T-cell (primary cell): ENCODE measurements at regions not wholly inside any gene's neighbourhood (a gene's known extent, or its start where the extent isn't known, plus 50 kb on each side); places are given as distances from the start of the nearest gene placed in this dataset.
"Not testable (repeated sequence)": the region's sequence is repeated elsewhere in the genome, so short reads cannot be mapped to it uniquely, and the experiment has no call there.

Source experiments
- ATAC-seq, 4 experiments: fragments of 200-7000 bp in 3 of 4; fragments of 150-1000 bp in 1 of 4; cut with Tn5 transposase; replicated peaks in 1 of 4; 1 replicate in 3 of 4; 2 replicates in 1 of 4; pipeline ENCODE4 v1.10.0; 2021; ENCODE audit warnings: moderate library complexity in 3 of 4, mild to moderate bottlenecking in 2 of 4, moderate number of reproducible peaks in 1 of 4
- CTCF ChIA-PET, 2 donors: fragments of 300-600 bp; sonication (Branson Sonifier 250); formaldehyde crosslinking; loops; one replicate each; lab custom pipeline; 2022; ENCODE audit warnings: antibody characterized with exemption in 2 of 2; lab: Charles Lee
- POLR2A ChIA-PET, 2 donors: fragments of 300-600 bp; sonication (Branson Sonifier 250); formaldehyde crosslinking; loops; one replicate each; lab custom pipeline; 2022; ENCODE audit warnings: antibody characterized with exemption in 2 of 2; lab: Charles Lee
- DNase-seq, 35 experiments: peaks; one replicate each; pipeline versions ENCODE4 v3.0.0 to v3.0.0-alpha.2; 2013 to 2023
- H3K27ac ChIP-seq: one replicate; pipeline ENCODE4 v1.5.1; 2013; ENCODE audit warnings: low read length
- H3K27me3 ChIP-seq, 2 experiments: replicated peaks in 1 of 2; 1 replicate in 1 of 2; 2 replicates in 1 of 2; pipeline versions ENCODE4 v1.6.1 to v1.7.0; 2013; ENCODE audit warnings: low read length in 1 of 2, mixed read lengths in 1 of 2; ENCODE audit not compliant: control insufficient read depth in 2 of 2, insufficient read depth in 2 of 2; ENCODE audit errors: extremely low read depth in 1 of 2
- H3K36me3 ChIP-seq, 2 donors: 1 replicate in 1 of 2; 2 replicates in 1 of 2; pipeline versions ENCODE4 v1.6.1 to v1.7.0; 2013; ENCODE audit warnings: low read length in 1 of 2; ENCODE audit not compliant: control insufficient read depth in 2 of 2, insufficient read depth in 1 of 2; ENCODE audit errors: extremely low read depth in 1 of 2
- H3K4me1 ChIP-seq, 2 experiments: 1 replicate in 1 of 2; 2 replicates in 1 of 2; pipeline versions ENCODE4 v1.6.1 to v1.7.0; 2013; ENCODE audit warnings: low read length in 2 of 2, mixed read lengths in 1 of 2; ENCODE audit not compliant: insufficient read depth in 2 of 2, control insufficient read depth in 1 of 2; ENCODE audit errors: extremely low read depth in 1 of 2
- H3K4me3 ChIP-seq, 2 donors: 1 replicate in 1 of 2; 2 replicates in 1 of 2; pipeline versions ENCODE4 v1.5.1 to v1.7.0; 2013; ENCODE audit warnings: mild to moderate bottlenecking in 2 of 2, low read length in 1 of 2, moderate library complexity in 1 of 2; ENCODE audit not compliant: control insufficient read depth in 1 of 2; ENCODE audit errors: extremely low read depth in 1 of 2
- H3K9me3 ChIP-seq: 2 replicates; pipeline ENCODE4 v1.7.0; 2013
- H3K27ac Mint-ChIP-seq, 2 donors: one replicate each; pipeline ENCODE4 v1.8.0; 2020 to 2021; ENCODE audit warnings: mild to moderate bottlenecking in 2 of 2, mixed read lengths in 2 of 2
- H3K27me3 Mint-ChIP-seq, 2 donors: one replicate each; pipeline ENCODE4 v1.8.0; 2021 to 2022; ENCODE audit warnings: mixed read lengths in 2 of 2
- H3K36me3 Mint-ChIP-seq: one replicate; pipeline ENCODE4 v1.8.0; 2021; ENCODE audit warnings: mixed read lengths
- H3K4me1 Mint-ChIP-seq, 3 donors: one replicate each; pipeline ENCODE4 v1.8.0; 2020 to 2022; ENCODE audit warnings: mixed read lengths in 3 of 3, mild to moderate bottlenecking in 1 of 3
- H3K4me3 Mint-ChIP-seq, 3 donors: one replicate each; pipeline ENCODE4 v1.8.0; 2020 to 2022; ENCODE audit warnings: mild to moderate bottlenecking in 3 of 3, mixed read lengths in 3 of 3, moderate library complexity in 3 of 3
- H3K9me3 Mint-ChIP-seq, 3 donors: one replicate each; pipeline ENCODE4 v1.8.0; 2020 to 2022; ENCODE audit warnings: mixed read lengths in 3 of 3
- WGBS: methylation state at CpG from one replicate; pipeline ENCODE4 v1.1.5; 2013; ENCODE audit warnings: missing lambda C conversion rate; ENCODE audit not compliant: insufficient coverage; 5-methylcytosine and 5-hydroxymethylcytosine counted together

GRCh38 chr6:77094821-77095220 is 368.5 kb downstream of the HTR1B start:
- Mint-ChIP-seq H3K4me1 (no peaks in the 10 kb centered on the region), H3K4me3 (no peak overlapping the region), H3K9me3 (peaks cover 9 to 10% (median 9%) of the 10 kb centered on the region in 3 donors), H3K27ac (no peak overlapping the region), H3K36me3 (no peaks in the 10 kb centered on the region), H3K27me3 (no peaks in the 10 kb centered on the region)
- H3K36me3 ChIP-seq: no peaks in the 10 kb centered on the region
- WGBS: no CpG with 5 or more reads among the region's 1 CpG
- no peak for DNase-seq
- H3K9me3 ChIP-seq: peaks cover 3% of the 10 kb centered on the region
- ChIA-PET CTCF (no interaction called here), POLR2A (no interaction called here)
- H3K4me1 ChIP-seq: no peaks in the 10 kb centered on the region
- H3K4me3 ChIP-seq: no peak overlapping the region
- H3K27ac ChIP-seq: no peak overlapping the region
- no peak for ATAC-seq
- H3K27me3 ChIP-seq: no peaks in the 10 kb centered on the region

- Mint-ChIP-seq H3K9me3 (peaks cover 7 to 16% (median 14%) of the 10 kb centered on the region in 3 donors), H3K27me3 (no peaks in the 10 kb centered on the region), H3K4me1 (no peaks in the 10 kb centered on the region), H3K27ac (no peak overlapping the region), H3K36me3 (no peaks in the 10 kb centered on the region), H3K4me3 (no peak overlapping the region)
- no peaks in the 10 kb centered on the region for H3K27me3 ChIP-seq
- no peaks in the 10 kb centered on the region for H3K36me3 ChIP-seq
- no peaks in the 10 kb centered on the region for H3K4me1 ChIP-seq
- no peak overlapping the region for H3K4me3 ChIP-seq
- no CpG with 5 or more reads among the region's 1 CpG for WGBS
- DNase-seq: no peak
- no peak for ATAC-seq
- peaks cover 3% of the 10 kb centered on the region for H3K9me3 ChIP-seq
- ChIA-PET POLR2A (no interaction called here), CTCF (no interaction called here)
- H3K27ac ChIP-seq: no peak overlapping the region
Measured at GRCh38 chr6:77092971-77093370, 370.3 kb downstream of the HTR1B start.

GRCh38 chr6:77089776-77090175 is 373.5 kb downstream of the HTR1B start:
- peaks cover 3% of the 10 kb centered on the region for H3K9me3 ChIP-seq
- no peak overlapping the region for H3K27ac Mint-ChIP-seq
- no peaks in the 10 kb centered on the region for H3K27me3 Mint-ChIP-seq
- no peaks in the 10 kb centered on the region for H3K36me3 ChIP-seq
- no peak for DNase-seq
- no peaks in the 10 kb centered on the region for H3K36me3 Mint-ChIP-seq
- no peaks in the 10 kb centered on the region for H3K27me3 ChIP-seq
- H3K4me3 ChIP-seq: no peak overlapping the region
- H3K9me3 Mint-ChIP-seq: peaks cover 7 to 16% (median 14%) of the 10 kb centered on the region in 3 donors
- no peaks in the 10 kb centered on the region for H3K4me1 Mint-ChIP-seq
- no peak for ATAC-seq
- POLR2A ChIA-PET: no interaction called here
- CTCF ChIA-PET: no interaction called here
- H3K27ac ChIP-seq: no peak overlapping the region
- H3K4me1 ChIP-seq: no peaks in the 10 kb centered on the region
- no peak overlapping the region for H3K4me3 Mint-ChIP-seq

- 98% methylated on average over 7 of the region's 19 CpGs for WGBS
- POLR2A ChIA-PET, H3K27me3 Mint-ChIP-seq, H3K9me3 ChIP-seq, H3K27ac Mint-ChIP-seq, DNase-seq, H3K4me1 Mint-ChIP-seq, H3K4me3 ChIP-seq, H3K4me1 ChIP-seq, CTCF ChIA-PET, H3K27ac ChIP-seq, H3K27me3 ChIP-seq, H3K36me3 Mint-ChIP-seq, H3K36me3 ChIP-seq, ATAC-seq, H3K4me3 Mint-ChIP-seq: not testable (repeated sequence)
- peaks cover 2 to 14% (median 12%) of the 10 kb centered on the region in 3 donors for H3K9me3 Mint-ChIP-seq
Measured at GRCh38 chr6:77087794-77088318, 375.4 kb downstream of the HTR1B start.

- Histone ChIP-seq H3K4me1 (no peaks in the 10 kb centered on the region), H3K27me3 (no peaks in the 10 kb centered on the region), H3K36me3 (no peaks in the 10 kb centered on the region), H3K27ac (no peak overlapping the region), H3K9me3 (no peaks in the 10 kb centered on the region), H3K4me3 (no peak overlapping the region)
- no peaks in the 10 kb centered on the region for H3K36me3 Mint-ChIP-seq
- DNase-seq (no peak), ATAC-seq (no peak)
- H3K4me3 Mint-ChIP-seq: no peak overlapping the region
- no peaks in the 10 kb centered on the region for H3K4me1 Mint-ChIP-seq
- WGBS: 29% methylated on average over 3 of the region's 7 CpGs
- POLR2A ChIA-PET: no interaction called here
- H3K27ac Mint-ChIP-seq: no peak overlapping the region
- CTCF ChIA-PET: interaction anchor here in 1 of 2 donors (0.6 kb wide), 1 partner anchor 489 kb away, joined by 4 read pairs; no protein-coding TSS in a partner anchor
- peaks cover 5 to 13% (median 6%) of the 10 kb centered on the region in 3 donors for H3K9me3 Mint-ChIP-seq
- H3K27me3 Mint-ChIP-seq: no peaks in the 10 kb centered on the region
Measured at GRCh38 chr6:77074037-77074713, 389.1 kb downstream of the HTR1B start.

GRCh38 chr6:77073410-77073760 is 389.9 kb downstream of the HTR1B start:
- Histone ChIP-seq H3K4me1 (no peaks in the 10 kb centered on the region), H3K9me3 (no peaks in the 10 kb centered on the region), H3K27ac (no peak overlapping the region), H3K4me3 (no peak overlapping the region), H3K36me3 (no peaks in the 10 kb centered on the region), H3K27me3 (no peaks in the 10 kb centered on the region)
- DNase-seq (no peak), ATAC-seq (no peak)
- Mint-ChIP-seq H3K9me3 (peaks cover 5 to 7% (median 6%) of the 10 kb centered on the region in 3 donors), H3K27me3 (no peaks in the 10 kb centered on the region), H3K27ac (no peak overlapping the region), H3K4me1 (no peaks in the 10 kb centered on the region), H3K4me3 (no peak overlapping the region), H3K36me3 (no peaks in the 10 kb centered on the region)
- POLR2A ChIA-PET: no interaction called here
- CTCF ChIA-PET: interaction anchor here in 1 of 2 donors (0.6 kb wide), 1 partner anchor 488 kb away, joined by 4 read pairs; no protein-coding TSS in a partner anchor
- no CpG with 5 or more reads among the region's 1 CpG for WGBS
